GM18519 (cell line): ENCODE measurements at regions not wholly inside any gene's neighbourhood (a gene's known extent, or its start where the extent isn't known, plus 50 kb on each side); places are given as distances from the start of the nearest gene placed in this dataset.
A peak's percentile ranks its signal among the peaks of the same experiment; 100 is the strongest.
"Not testable (repeated sequence)": the region's sequence is repeated elsewhere in the genome, so short reads cannot be mapped to it uniquely, and the experiment has no call there.

ENCODE experiments used
- ATAC-seq: cut with Tn5 transposase; IDR thresholded peaks from one replicate; pipeline ENCODE4 v1.9.1; 2021; ENCODE audit warnings: mild to moderate bottlenecking, moderate library complexity; ENCODE audit not compliant: unreplicated experiment, low FRiP score

GRCh38 chr2:161041356-161041755 is 118.9 kb upstream of the TANK start:
- ATAC-seq = no peak

GRCh38 chr2:161042990-161043625 is 117.1 kb upstream of the TANK start:
- ATAC-seq = no peak

- ATAC-seq = no peak
These were observed 115.9 kb upstream of the TANK start for GRCh38 chr2:161044095-161044865.

GRCh38 chr2:161044921-161045320 is 115.3 kb upstream of the TANK start:
- ATAC-seq = no peak

GRCh38 chr2:161045726-161046125 is 114.5 kb upstream of the TANK start:
- ATAC-seq = no peak

- no peak for ATAC-seq
These were observed 113.4 kb upstream of the TANK start for GRCh38 chr2:161046876-161047275.

GRCh38 chr2:161048317-161048716 is 111.9 kb upstream of the TANK start:
- ATAC-seq = no peak

GRCh38 chr2:161049559-161049958 is 110.7 kb upstream of the TANK start:
- no peak for ATAC-seq

- ATAC-seq = no peak
These were observed 108.0 kb upstream of the TANK start for GRCh38 chr2:161052214-161052613.

- ATAC-seq = no peak
These were observed 104.9 kb upstream of the TANK start for GRCh38 chr2:161055289-161055688.

GRCh38 chr2:161059388-161059787 is 100.8 kb upstream of the TANK start:
- no peak for ATAC-seq

GRCh38 chr2:161061786-161062185 is 98.4 kb upstream of the TANK start:
- no peak for ATAC-seq

GRCh38 chr2:161063157-161063945 is 96.9 kb upstream of the TANK start:
- ATAC-seq = peak; percentile 80

- ATAC-seq = peak; percentile 32
These were observed 96.3 kb upstream of the TANK start for GRCh38 chr2:161063946-161064306.

GRCh38 chr2:161067846-161068350 is 92.3 kb upstream of the TANK start:
- no peak for ATAC-seq

GRCh38 chr2:161068670-161069069 is 91.6 kb upstream of the TANK start:
- ATAC-seq = no peak

GRCh38 chr2:161070693-161071479 is 89.3 kb upstream of the TANK start:
- ATAC-seq = no peak

GRCh38 chr2:161072436-161072835 is 87.8 kb upstream of the TANK start:
- not testable (repeated sequence) for ATAC-seq

- no peak for ATAC-seq
These were observed 84.5 kb upstream of the TANK start for GRCh38 chr2:161075701-161076100.

GRCh38 chr2:161076936-161077335 is 83.3 kb upstream of the TANK start:
- no peak for ATAC-seq
